ENCODE measurements at regions not wholly inside any gene's neighbourhood (a gene's known extent, or its start where the extent isn't known, plus 50 kb on each side); places are given as distances from the start of the nearest gene placed in this dataset.

- TF ChIP-seq CTCF (conservative IDR thresholded peaks at IDR 0.05; ENCODE audit: low read depth, low read length) (no peak), EZH2 (IDR thresholded peaks at IDR 0.05; ENCODE audit: low read length, unreplicated experiment) (no peak)
Observed at GRCh38 chr15:101545548-101546505, 56.3 kb upstream of the PCSK6 start.
